T-helper 1 cell treated with Interleukin-12 subunit alpha and Interleukin-12 subunit beta and Interleukin-4 antibody, amounts not matched to agents 30 ng/mL and 1 ng/mL, for 36 hours (primary cell): ENCODE measurements at regions not wholly inside any gene's neighbourhood (a gene's known extent, or its start where the extent isn't known, plus 50 kb on each side); places are given as distances from the start of the nearest gene placed in this dataset.
"Not testable (repeated sequence)": the region's sequence is repeated elsewhere in the genome, so short reads cannot be mapped to it uniquely, and the experiment has no call there.

Source experiments
- intact Hi-C: fragments of 100-400 bp; cut with micrococcal nuclease; formaldehyde crosslinking; loops from one replicate; pipeline ENCODE4 v1.15.1; 2024

DNA sequence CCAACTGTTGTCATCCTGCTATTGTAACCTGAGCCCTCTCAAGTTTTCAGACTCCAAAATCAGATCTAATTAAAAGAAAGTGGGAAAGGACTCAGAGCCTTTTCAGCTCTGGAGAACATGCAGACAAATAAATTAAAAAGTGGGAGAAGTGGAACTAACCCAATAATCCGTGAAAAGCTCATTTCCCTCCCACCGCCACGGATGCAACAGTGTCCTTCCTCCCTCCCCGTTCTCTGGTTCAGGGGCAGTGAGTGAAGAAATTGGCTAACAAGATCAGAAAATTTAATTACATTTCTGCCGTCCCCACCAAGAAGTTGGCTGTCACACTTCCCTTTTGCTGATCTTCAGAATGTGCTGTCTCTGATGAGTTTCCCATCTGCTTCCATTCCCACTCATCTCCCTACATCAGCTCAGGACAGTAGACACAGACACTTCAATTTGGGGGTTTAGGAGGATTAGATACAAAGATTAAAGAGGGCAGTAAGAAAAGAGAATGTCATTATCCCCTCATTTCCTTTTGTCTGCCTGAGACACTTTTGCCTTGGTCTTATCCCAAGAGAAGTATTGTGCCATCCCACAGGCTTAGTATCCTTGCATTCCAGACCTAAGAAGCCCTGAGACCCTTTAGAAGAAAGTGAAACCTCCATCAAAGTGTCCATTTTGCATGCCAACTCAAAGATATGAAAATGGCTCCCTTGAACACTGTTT, 335.7 kb upstream of the PPP2R3A start:
- intact Hi-C loops, result no loop called here

DNA sequence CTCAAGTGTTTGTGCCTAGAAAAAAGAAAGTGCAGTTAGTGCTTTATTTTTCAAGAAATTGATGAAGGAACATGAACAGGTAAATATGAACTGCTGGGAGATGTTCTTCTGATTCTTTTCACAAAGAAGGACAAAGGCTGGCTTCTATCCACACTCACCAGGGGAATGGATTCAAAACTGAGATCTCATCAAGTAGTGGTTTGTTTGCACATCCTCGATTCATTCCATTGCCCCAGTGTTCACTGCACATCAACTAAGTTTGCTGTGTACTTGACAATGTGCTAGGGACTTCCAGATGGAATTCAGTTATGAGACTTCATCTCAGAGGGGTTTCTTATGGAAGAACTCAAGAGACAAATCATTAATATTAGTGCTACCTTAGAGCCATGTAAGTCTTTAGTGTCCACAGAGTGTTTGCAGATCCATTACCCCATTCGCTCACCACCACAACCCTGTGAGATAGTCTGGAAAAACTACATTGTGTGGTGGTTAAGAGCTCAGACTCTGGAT, 332.9 kb upstream of the PPP2R3A start:
- intact Hi-C loops, result no loop called here

DNA sequence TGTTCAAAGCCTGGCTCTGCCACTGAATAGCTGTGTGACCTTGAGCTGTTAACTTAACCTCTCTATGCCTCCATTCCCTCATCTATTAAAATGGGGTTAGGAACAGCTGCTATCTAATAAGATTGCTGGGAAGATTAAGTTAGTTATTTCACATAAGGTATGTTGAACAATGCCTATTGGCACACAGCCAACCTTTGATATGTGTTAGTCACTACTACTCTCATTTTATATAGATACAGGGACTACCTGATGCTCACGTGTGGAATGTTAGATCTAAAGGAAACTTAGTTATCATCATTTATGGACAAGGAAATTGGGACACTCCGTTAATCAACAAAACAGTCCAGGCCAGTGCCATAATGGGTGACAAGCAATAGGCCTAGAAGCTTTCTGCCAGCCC, 332.4 kb upstream of the PPP2R3A start:
- intact Hi-C loops, result no loop called here

DNA sequence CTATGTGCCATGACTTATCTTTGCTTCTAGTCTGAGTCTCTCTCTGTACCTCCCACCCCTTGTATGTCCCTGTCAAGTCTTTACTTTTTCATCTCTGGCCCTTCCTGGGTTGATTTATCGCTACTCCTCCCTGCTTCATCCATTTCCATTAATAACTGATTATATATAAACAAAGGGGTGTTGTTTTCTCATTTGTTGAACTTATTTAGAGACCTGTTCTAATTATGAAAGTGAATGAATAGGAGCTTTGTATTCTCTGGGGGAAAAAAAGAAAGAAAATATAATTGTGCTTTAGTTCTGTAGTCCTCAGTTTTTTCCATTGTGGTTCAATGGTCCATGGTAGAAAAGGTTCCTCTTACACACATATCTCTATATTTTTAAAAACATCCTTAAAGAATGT, 328.9 kb upstream of the PPP2R3A start:
- intact Hi-C loops, result no loop called here

DNA sequence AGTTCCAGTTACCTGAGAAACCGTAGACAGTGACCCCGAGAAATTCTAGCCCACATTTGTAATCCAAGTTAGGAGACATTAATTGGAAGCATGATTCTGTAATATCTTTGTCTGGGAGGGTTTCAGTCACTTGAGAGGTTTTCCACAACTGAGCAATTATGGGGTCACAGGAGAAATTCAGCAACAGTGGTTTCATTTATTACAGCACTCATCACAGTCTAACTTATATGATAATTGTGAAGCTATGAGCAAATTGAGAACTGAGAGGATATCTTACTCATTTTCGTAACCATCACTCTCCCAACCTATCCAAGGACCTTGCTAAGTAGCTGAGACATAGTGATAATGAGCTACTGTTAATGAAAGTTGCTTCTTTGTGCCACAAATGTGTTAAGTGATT, 328.5 kb upstream of the PPP2R3A start:
- intact Hi-C loops, result no loop called here

DNA sequence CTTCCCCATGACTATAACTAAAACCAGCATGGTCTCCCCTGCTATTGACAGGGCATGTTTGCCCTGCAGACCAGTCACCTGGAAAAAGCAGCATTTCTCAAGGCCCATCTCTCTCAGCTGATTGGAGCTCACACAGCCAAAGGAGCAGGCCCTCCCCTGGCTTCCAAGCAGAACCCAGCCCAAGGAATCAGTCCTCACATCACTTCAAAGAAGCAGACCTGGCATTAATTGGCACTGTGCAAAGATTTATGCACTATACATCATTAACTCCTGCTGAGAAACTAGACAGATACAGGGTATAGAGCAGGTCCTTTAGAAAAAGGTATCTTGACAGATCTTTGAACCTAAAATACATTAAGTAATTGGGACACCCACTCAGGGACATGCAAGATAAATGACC, 323.8 kb upstream of the PPP2R3A start:
- intact Hi-C loops, result no loop called here

DNA sequence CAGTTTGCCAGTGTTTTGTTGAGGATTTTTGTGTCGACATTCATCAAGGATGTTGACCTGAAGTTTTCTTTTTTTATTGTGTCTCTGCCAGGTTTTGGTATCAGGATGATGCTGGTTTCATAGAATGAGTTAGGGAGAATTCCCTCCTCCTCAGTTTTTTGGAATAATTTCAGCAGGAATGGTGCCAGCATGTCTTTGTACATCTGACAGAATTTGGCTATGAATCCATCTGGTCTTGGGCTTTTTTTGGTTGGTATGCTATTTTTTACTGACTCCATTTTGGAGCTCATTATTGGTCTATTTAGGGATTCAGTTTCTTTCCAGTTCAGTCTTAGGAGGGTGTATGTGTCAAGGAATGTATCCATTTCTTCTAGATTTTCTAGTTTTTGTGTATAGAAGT, 320.0 kb upstream of the PPP2R3A start:
- intact Hi-C loops, result no loop called here

DNA sequence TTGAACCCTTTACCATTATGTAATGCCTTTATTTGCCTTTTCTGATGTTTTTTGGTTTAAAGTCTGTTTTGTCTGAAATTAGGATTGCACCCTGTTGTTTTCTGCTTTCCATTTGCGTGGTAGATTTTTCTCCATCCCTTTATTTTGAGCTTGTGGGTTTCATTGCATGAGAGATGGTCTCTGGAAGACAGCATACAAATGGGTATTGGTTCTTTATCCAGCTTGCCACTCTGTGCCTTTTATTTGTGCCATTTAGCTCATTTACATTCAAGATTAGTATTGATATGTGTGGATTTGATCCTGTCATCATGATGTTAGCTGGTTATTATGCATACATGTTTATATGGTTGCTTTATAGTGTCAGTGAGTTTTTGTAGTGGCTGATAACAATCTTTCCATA, 318.7 kb upstream of the PPP2R3A start:
- intact Hi-C loops, result no loop called here

DNA sequence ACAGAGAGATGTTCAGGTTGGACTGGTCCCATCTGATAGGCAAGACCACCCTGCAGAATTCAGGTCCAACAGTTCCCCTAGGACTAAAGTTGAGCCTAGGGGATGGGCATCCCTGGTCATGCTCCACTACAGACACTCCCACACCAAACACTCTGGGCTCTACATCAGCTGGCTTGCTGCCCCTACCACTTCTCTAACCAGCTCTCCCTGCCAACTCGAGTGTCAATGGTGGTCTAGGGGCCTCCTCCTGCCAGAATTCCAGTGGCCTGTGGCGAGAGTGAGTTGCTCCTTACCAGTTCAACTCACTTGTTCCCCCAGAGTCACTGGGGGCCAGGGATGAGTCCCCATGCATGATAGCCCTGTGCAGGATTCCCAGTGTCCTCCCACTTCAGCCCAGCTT, 316.2 kb upstream of the PPP2R3A start:
- intact Hi-C loops, result no loop called here

DNA sequence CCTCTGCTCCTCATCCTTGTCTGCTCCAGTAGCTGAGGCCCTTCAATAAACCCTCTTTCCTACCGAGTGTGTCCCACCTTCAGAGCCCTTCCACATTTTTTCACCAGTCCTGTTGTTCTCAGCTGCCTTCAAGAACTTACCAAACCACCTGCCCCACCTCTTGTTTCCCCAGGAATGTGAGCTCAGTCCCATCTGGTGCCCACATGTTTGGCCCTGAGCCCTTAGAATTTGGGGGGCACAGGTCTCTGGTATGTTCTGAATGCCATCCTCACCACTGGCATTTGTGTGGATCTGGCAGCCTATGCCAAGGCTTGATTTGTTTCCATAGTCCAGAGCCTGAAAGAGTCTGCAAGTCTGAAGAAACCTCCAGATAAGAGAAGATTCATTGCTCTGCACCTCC, 315.2 kb upstream of the PPP2R3A start:
- intact Hi-C loops, result no loop called here

DNA sequence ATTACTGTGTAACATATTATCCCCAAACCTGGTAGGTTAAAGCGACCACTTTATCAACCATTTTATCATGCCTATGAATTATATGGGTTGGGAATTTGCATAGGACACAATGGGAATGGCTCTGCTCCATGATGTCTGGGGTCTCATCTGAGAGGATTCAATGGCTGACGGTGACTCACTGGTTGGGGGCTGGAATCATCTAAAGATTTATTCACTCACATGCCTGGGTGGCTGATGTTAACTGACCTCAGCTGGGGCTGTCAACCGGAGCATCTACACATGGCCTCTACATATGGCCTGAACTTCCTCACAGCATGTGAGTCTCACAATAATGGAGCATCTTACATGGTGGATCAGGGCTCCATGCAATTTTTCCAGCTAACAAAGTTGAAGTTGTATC, 313.1 kb upstream of the PPP2R3A start:
- intact Hi-C loops, result no loop called here

DNA sequence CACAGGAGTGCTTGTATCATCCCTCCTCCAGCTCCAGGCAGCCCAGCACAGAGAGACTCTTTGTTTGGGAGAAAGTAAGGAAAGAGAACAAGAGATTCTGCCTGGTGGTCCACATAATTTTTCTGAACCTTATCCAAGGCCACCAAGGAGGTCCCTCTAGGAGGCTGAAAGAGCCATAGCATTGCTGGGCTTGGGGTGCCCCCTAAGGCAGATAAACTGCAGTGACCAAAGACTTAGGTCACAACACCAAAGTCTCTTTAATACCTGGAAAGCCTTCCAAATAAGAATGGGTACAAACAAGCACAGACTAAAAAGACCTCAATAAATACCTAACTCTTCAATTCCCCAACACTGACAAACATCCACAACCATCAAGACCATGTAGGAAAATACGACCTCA, 310.2 kb upstream of the PPP2R3A start:
- intact Hi-C loops, result loop anchor here (1.0 kb wide), 1 partner anchor 45 kb away; no protein-coding TSS in a partner anchor

DNA sequence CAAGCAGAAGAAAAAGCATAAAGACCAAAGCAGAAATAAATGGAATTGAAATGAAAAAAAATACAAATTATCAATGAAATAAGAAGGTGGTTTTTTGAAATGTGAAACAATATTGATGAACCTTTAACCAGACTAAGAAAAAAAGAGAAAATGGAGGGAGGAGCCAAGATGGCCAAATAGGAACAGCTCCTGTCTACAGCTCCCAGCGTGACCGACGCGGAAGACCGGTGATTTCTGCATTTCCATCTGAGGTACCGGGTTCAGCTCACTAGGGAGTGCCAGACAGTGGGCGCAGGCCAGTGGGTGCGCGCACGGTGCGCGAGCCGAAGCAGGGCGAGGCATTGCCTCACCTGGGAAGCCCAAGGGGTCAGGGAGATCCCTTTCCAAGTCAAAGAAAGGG, 307.1 kb upstream of the PPP2R3A start:
- intact Hi-C loops, result not testable (repeated sequence)

DNA sequence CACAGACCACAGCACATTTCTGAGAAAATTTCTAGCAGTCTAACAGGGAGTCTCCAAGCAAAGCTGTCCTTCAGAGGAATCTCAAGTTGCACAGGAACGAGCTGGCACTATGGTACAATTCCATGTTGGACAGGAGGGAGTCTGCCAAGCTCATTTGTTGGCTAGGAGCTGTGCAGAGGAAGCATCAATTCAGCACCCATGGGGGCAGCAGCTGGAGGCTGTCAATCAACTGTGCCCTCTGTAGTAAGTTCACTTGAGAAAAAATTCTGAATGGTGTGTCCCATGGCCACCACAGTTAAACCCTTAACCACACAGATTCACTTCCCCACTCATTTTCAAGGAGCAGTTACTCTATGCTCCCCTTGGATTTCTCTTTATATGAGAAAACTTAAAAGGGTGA, 298.5 kb upstream of the PPP2R3A start:
- intact Hi-C loops, result no loop called here

DNA sequence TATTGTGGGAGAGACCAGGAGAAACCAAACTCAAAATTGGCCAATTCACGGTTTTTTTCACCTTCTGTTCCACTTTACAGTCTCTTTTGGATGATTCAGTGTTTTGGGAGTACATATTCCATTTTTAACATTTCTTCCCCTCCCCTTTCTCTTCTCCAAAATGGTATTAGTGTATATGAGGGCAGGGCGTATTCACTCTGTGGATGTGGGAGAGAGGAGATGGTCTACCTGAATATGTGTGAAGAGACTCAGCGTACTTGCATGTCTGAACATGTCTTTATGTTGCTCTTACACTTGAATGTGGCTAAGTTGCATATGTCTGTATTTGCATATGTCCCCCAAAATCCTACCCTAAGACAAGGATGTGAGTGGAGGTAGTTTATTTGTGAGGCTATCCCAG, 291.0 kb upstream of the PPP2R3A start:
- intact Hi-C loops, result no loop called here

DNA sequence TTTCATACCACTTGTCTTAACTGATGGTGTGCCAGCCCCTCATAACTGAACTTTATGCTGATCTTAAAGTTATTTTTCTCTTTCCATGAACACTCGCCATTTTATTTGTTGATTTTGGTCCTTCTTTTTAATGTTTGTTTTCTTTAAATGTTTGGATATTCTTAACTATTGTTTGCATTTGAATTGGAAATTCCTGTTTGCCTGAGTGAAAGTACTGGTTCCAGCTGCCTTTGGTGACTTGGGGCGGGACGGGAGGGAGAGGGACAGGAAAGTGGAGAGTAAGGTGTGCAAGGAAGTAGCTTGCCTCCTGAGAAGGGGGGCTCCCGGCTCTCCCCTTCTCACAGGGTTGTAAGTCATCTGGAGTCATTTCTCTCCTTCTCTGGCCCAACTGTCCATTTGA, 287.1 kb upstream of the PPP2R3A start:
- intact Hi-C loops, result no loop called here

DNA sequence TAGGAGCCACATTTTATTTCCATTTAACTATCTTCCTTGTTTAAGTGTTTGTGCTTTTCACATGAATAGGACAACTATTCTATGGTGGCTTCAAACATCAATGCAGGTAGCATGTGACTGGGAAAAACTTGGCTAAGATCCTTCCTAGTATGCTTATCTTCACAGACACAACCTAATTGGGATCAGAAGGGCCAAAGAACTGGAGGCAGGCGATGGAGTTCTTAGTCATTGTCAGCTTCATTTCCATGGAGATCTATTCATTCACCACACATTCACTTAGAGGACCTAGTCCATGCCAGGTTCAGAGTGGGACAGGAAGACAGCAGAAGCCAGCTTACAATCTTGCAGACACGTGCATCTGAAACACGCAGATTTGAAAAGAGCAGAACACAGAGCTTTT, 277.5 kb upstream of the PPP2R3A start:
- intact Hi-C loops, result no loop called here

DNA sequence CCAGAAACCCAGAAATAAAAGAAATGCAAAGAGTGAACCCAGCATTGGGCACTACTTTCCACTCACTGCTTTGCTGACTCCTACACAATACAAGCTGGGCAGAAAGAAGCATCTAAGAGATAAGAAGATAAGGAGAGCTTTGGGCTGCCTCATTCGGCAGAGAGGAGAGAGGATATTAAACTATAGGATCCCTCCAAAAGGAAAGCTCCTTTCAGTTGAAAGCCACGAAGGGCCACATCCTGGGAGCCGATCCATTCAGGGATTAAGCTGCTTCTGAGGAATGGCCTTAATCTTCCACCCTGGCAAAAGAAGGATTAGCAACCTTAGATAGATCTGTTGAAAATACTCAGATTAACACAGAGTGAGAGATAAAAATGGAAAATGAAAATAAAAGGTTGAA, 274.9 kb upstream of the PPP2R3A start:
- intact Hi-C loops, result no loop called here

DNA sequence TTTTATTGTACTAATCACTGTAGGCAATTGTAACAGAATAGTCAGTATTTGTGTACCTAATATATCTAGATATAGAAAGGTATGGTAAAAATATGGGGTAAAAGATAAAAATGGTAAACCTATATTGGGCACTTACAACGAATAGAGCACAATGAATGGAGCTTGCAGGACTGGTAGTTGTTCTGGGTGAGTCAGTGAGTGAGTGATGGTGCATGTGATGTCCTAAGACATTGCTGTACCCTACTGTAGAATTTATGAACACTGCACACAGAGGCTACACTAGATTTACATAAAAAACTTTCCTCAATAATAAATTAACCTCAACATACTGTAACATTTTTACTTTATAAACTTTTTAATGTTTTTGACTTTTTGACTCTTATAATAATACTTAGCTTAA, 274.3 kb upstream of the PPP2R3A start:
- intact Hi-C loops, result no loop called here

DNA sequence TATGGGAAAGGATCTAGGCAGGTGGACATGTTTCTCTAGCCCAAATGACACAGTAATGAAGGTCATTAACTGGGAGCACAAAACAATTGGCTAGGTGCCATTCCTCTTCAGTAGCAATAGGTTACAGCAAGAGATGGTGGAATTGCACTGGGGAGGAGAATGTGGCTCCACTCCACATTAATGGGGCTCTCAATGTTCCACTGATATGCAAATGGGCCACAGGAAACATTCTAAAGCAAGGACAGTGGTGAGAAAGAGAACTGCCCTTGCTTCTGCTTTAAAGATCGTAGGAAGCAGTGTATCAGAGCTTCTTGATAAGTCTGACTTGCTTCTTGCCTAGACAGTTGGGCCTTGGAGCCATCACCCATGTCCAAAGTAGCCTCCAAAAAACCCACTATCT, 271.4 kb upstream of the PPP2R3A start:
- intact Hi-C loops, result no loop called here

DNA sequence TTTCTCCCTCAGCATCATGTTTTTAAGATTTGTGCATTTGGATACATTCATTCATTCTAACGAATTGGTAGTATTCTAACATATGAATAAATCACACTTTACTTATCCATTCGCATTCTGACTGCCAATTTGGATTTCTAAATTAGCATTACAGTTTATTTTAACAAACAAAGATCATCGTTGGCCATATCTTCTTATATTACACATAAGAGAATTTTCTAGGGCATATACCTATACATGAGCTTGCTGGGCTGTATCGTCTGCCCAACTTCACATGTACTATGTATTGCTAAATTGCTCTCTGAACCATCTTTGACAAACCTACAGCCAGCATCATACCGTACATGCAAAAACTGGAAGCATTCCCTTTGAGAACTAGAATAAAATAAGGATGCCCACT, 265.8 kb upstream of the PPP2R3A start:
- intact Hi-C loops, result no loop called here

DNA sequence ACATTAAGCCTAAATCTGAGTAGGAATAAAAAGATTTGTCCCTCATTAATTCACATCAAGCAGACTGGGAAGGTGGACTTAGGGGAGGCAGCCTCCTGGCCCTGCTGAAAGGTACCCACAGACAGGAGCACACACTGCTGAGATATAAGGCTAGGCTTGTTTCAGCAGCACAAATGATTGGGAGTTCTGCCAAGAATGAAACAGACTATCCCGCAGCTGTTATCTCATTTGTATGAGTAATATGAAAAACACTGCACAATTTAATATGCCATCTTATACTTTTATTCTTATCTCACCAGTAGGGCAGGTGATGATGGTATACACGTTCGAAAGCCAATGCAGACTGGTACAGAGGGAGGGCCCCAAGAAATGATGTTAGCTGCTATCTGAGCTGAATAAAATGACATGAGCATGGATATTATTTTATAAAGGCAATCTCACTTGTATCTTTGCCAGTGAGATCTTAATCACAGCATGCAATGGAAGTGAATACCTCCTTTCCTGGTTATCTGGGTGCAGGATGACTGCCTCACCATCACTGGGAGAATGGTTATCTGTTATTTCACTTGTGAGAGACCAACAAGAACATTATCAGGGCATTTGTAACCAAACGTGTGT, 258.7 kb upstream of the PPP2R3A start:
- intact Hi-C loops, result no loop called here

DNA sequence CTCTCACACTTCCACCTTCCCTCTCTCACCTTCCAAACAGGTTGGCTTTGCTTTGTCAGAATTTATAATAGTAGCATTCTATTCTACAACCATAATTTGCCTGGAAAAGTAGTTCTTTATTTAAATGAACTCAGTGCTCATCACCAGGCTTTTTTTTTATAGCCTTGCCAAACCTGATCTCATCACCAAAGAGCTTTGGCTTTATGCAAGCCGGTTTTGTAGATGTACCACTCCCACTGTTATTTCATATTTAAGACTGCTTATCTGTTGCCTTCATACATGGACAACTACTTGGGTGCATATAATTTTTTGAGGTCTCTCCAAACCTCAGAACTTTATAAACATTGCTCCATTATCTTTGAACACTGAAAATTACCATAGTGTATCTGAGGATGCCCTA, 246.1 kb upstream of the PPP2R3A start:
- intact Hi-C loops, result no loop called here
